ENCODE measurements at regions not wholly inside any gene's neighbourhood (a gene's known extent, or its start where the extent isn't known, plus 50 kb on each side); places are given as distances from the start of the nearest gene placed in this dataset.

DNA sequence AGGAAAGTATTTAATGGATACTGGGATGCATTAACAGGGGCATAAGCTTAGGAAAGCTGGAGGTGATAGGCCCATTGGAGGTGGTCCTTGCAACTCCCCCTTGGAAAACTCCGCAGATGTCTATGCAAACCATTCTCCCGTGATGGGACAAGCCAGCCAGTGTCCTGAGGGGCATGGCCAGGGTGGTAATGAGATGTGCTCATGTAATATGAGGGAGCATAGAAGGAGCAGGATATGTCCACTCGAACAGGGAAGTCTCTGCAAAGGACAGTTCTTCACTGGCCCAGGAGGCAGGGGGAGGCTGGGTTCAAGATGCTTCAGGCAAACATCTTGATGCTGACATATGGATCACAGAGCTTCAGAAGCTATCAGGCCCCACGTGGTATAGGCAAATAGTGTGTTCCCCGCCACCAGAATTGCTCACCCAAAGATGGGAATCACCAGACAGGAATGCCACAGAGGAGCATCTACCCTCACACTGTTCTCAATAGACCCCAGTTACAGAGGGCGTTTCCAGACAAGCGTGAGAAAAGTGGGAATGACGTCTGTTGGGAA, 201.6 kb upstream of the CDH4 start:
- DNase-seq (ENCODE audit: insufficient read length, low spot score) (no peak), FAIRE-seq (no peak)
- TF ChIP-seq POLR2AphosphoS5 (IDR thresholded peaks at IDR 0.05; ENCODE audit: low read depth, low read length) = no peak
- no peak for TF ChIP-seq SPI1 (IDR thresholded peaks at IDR 0.05; ENCODE audit: low read depth, low read length)
- TF ChIP-seq POU2F2 (IDR thresholded peaks at IDR 0.05; ENCODE audit: low read depth, low read length) = no peak
- TF ChIP-seq POLR2A (IDR thresholded peaks at IDR 0.05; ENCODE audit: low read depth, low read length) = no peak
- TF ChIP-seq PAX5 (IDR thresholded peaks at IDR 0.05; ENCODE audit: insufficient read depth, low read length, severe bottlenecking) = no peak
- no peak for TF ChIP-seq TAF1 (IDR thresholded peaks at IDR 0.05; ENCODE audit: low read depth, low read length)

DNA sequence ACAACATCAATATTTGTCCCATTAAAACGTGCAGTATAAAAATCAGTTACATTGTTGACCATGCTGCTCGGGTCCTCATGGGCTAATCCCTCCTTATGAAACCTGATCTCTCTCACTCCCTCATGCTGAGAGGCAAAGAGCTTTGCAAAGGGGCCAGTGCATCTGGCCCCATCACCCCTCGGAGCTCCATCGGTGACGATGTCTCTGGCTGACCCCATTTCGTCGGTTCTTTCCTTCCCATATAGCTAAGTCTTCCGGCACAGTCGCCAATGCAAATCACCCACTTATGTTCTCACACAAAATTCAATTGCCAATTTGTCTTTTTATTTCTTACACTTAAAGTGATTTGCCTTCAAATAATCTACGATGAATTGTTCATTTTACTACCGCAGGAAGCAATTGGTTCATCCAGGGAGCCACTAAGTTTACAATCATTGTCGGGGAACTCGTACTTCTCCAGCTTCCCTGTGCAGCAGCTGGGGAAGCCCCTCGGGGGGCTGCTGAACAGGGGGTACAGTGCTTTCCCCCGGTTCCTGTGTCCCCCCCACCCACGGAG, 199.8 kb upstream of the CDH4 start:
- FAIRE-seq = no peak
- TF ChIP-seq POU2F2 (IDR thresholded peaks at IDR 0.05; ENCODE audit: low read depth, low read length) (no peak), POLR2A (IDR thresholded peaks at IDR 0.05; ENCODE audit: low read depth, low read length) (no peak), SPI1 (IDR thresholded peaks at IDR 0.05; ENCODE audit: low read depth, low read length) (no peak)

DNA sequence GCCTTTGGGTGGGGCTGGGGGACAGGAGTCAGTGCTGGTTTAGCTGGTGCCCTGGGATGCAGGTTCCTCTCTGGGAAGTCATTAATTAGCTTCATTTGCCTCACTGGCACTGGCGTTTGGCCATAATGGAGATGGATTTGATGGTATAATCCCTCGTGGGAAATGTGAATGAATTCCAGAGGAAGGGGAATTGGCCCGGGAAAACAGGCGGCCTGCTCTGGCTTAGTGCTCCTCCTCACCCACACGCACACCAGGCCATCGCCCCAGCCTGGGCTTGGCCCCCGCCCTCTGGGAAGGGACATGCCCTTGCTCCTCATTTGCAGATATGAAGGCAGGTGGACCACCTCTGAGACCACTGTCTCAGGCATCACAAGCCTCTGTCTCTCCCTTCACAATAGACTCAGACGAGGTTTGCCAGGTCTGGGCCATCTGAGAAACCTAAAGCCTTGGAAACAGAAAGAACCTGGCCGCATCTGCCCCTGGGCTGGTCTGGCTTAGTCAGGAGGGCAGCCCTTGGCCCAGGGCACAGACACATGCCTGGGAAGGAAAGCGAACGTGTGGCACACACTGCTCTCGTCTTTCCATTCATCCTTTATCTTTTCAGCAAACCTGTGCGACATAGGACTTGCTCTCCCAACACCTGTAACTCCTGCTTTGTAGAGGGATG, 199.2 kb upstream of the CDH4 start:
- DNase-seq (ENCODE audit: insufficient read length, low spot score) (no peak), FAIRE-seq (no peak)
- TF ChIP-seq POU2F2 (IDR thresholded peaks at IDR 0.05; ENCODE audit: low read depth, low read length) (no peak), POLR2AphosphoS5 (IDR thresholded peaks at IDR 0.05; ENCODE audit: low read depth, low read length) (no peak), TAF1 (IDR thresholded peaks at IDR 0.05; ENCODE audit: low read depth, low read length) (no peak), SPI1 (IDR thresholded peaks at IDR 0.05; ENCODE audit: low read depth, low read length) (no peak), POLR2A (IDR thresholded peaks at IDR 0.05; ENCODE audit: low read depth, low read length) (no peak), PAX5 (IDR thresholded peaks at IDR 0.05; ENCODE audit: insufficient read depth, low read length, severe bottlenecking) (no peak)

More for the DNA sequence above, 199.8 kb upstream of the CDH4 start:
- DNase-seq (ENCODE audit: insufficient read length, low spot score) = no peak

GRCh38 chr20:61053487-61053886, 198.6 kb upstream of the CDH4 start:
- DNase-seq (ENCODE audit: insufficient read length, low spot score) (no peak), FAIRE-seq (no peak)
- TF ChIP-seq PAX5 (IDR thresholded peaks at IDR 0.05; ENCODE audit: insufficient read depth, low read length, severe bottlenecking) = no peak
- no peak for TF ChIP-seq POLR2AphosphoS5 (IDR thresholded peaks at IDR 0.05; ENCODE audit: low read depth, low read length)
- TF ChIP-seq POLR2A (IDR thresholded peaks at IDR 0.05; ENCODE audit: low read depth, low read length) = no peak
- no peak for TF ChIP-seq POU2F2 (IDR thresholded peaks at IDR 0.05; ENCODE audit: low read depth, low read length)
- no peak for TF ChIP-seq TAF1 (IDR thresholded peaks at IDR 0.05; ENCODE audit: low read depth, low read length)
- no peak for TF ChIP-seq SPI1 (IDR thresholded peaks at IDR 0.05; ENCODE audit: low read depth, low read length)

GRCh38 chr20:61053889-61054288, 198.2 kb upstream of the CDH4 start:
- TF ChIP-seq POLR2A (IDR thresholded peaks at IDR 0.05; ENCODE audit: low read depth, low read length) = no peak
- no peak for TF ChIP-seq POLR2AphosphoS5 (IDR thresholded peaks at IDR 0.05; ENCODE audit: low read depth, low read length)
- TF ChIP-seq PAX5 (IDR thresholded peaks at IDR 0.05; ENCODE audit: insufficient read depth, low read length, severe bottlenecking) = no peak
- no peak for TF ChIP-seq SPI1 (IDR thresholded peaks at IDR 0.05; ENCODE audit: low read depth, low read length)
- no peak for TF ChIP-seq TAF1 (IDR thresholded peaks at IDR 0.05; ENCODE audit: low read depth, low read length)
- no peak for TF ChIP-seq POU2F2 (IDR thresholded peaks at IDR 0.05; ENCODE audit: low read depth, low read length)
- FAIRE-seq (no peak), DNase-seq (ENCODE audit: insufficient read length, low spot score) (no peak)

GRCh38 chr20:61054411-61054810, 197.7 kb upstream of the CDH4 start:
- FAIRE-seq (no peak), DNase-seq (ENCODE audit: insufficient read length, low spot score) (no peak)
- TF ChIP-seq POLR2AphosphoS5 (IDR thresholded peaks at IDR 0.05; ENCODE audit: low read depth, low read length) = no peak
- no peak for TF ChIP-seq POU2F2 (IDR thresholded peaks at IDR 0.05; ENCODE audit: low read depth, low read length)
- no peak for TF ChIP-seq PAX5 (IDR thresholded peaks at IDR 0.05; ENCODE audit: insufficient read depth, low read length, severe bottlenecking)
- TF ChIP-seq SPI1 (IDR thresholded peaks at IDR 0.05; ENCODE audit: low read depth, low read length) = no peak
- TF ChIP-seq TAF1 (IDR thresholded peaks at IDR 0.05; ENCODE audit: low read depth, low read length) = no peak
- no peak for TF ChIP-seq POLR2A (IDR thresholded peaks at IDR 0.05; ENCODE audit: low read depth, low read length)

GRCh38 chr20:61055180-61056010, 196.7 kb upstream of the CDH4 start:
- TF ChIP-seq POU2F2 (IDR thresholded peaks at IDR 0.05; ENCODE audit: low read depth, low read length) (no peak), SPI1 (IDR thresholded peaks at IDR 0.05; ENCODE audit: low read depth, low read length) (no peak), POLR2AphosphoS5 (IDR thresholded peaks at IDR 0.05; ENCODE audit: low read depth, low read length) (no peak), PAX5 (IDR thresholded peaks at IDR 0.05; ENCODE audit: insufficient read depth, low read length, severe bottlenecking) (no peak), POLR2A (IDR thresholded peaks at IDR 0.05; ENCODE audit: low read depth, low read length) (no peak), TAF1 (IDR thresholded peaks at IDR 0.05; ENCODE audit: low read depth, low read length) (no peak)
- FAIRE-seq (no peak), DNase-seq (ENCODE audit: insufficient read length, low spot score) (no peak)

- TF ChIP-seq POLR2A (IDR thresholded peaks at IDR 0.05; ENCODE audit: low read depth, low read length) = no peak
- TF ChIP-seq SPI1 (IDR thresholded peaks at IDR 0.05; ENCODE audit: low read depth, low read length) = no peak
- TF ChIP-seq POLR2AphosphoS5 (IDR thresholded peaks at IDR 0.05; ENCODE audit: low read depth, low read length) = no peak
- no peak for TF ChIP-seq PAX5 (IDR thresholded peaks at IDR 0.05; ENCODE audit: insufficient read depth, low read length, severe bottlenecking)
- TF ChIP-seq TAF1 (IDR thresholded peaks at IDR 0.05; ENCODE audit: low read depth, low read length) = no peak
- no peak for TF ChIP-seq POU2F2 (IDR thresholded peaks at IDR 0.05; ENCODE audit: low read depth, low read length)
- DNase-seq (ENCODE audit: insufficient read length, low spot score) (no peak), FAIRE-seq (no peak)
Measured at GRCh38 chr20:61056116-61056515, 195.9 kb upstream of the CDH4 start.

Data from GM12891 (cell line).